ENCODE measurements at regions not wholly inside any gene's neighbourhood (a gene's known extent, or its start where the extent isn't known, plus 50 kb on each side); places are given as distances from the start of the nearest gene placed in this dataset.

GRCh38 chr1:67532452-67533216 lies 102.4 kb upstream of the SERBP1 start:
- TF ChIP-seq CTCF (IDR thresholded peaks at IDR 0.05) (peak; percentile 70), EZH2 (IDR thresholded peaks at IDR 0.05) (no peak)
